ENCODE measurements at regions not wholly inside any gene's neighbourhood (a gene's known extent, or its start where the extent isn't known, plus 50 kb on each side); places are given as distances from the start of the nearest gene placed in this dataset.

GRCh38 chr4:25592736-25593135, 62.9 kb upstream of the SLC34A2 start:
- Histone ChIP-seq H3K36me3 (ENCODE audit: control insufficient read depth in 1 of 2, insufficient read depth in 2 of 2, low read length in 2 of 2) (no peaks in the 10 kb centered on the region), H3K27me3 (ENCODE audit: insufficient read depth, low read length) (no peaks in the 10 kb centered on the region), H3K9me2 (ENCODE audit: insufficient read depth) (no peaks in the 10 kb centered on the region), H3K4me3 (replicated peaks in 1 of 2; ENCODE audit: low read depth in 1 of 2, low read length in 2 of 2) (no peak overlapping the region), H2AFZ (ENCODE audit: low read depth, low read length, poor library complexity, severe bottlenecking) (no peak overlapping the region), H3K27ac (ENCODE audit: low read depth, low read length) (no peak overlapping the region), H4K20me1 (ENCODE audit: insufficient read depth) (no peaks in the 10 kb centered on the region), H3K4me1 (ENCODE audit: control insufficient read depth in 1 of 2, insufficient read depth in 2 of 2, low read length in 2 of 2) (no peaks in the 10 kb centered on the region), H3K9ac (ENCODE audit: low read length) (no peak overlapping the region), H3K9me3 (ENCODE audit: control insufficient read depth in 1 of 2, insufficient read depth in 1 of 2, low read depth in 1 of 2, low read length in 2 of 2) (peaks cover under 1 to 6% of the 10 kb centered on the region in 2 experiments; a peak in 1 of 4 replicates), H3K79me2 (ENCODE audit: insufficient read depth, low read length) (no peaks in the 10 kb centered on the region), H3K4me2 (ENCODE audit: low read length) (no peak overlapping the region)
- POLR2A ChIA-PET = no interaction called here
- ATAC-seq = no peak
- intact Hi-C loops (cut with micrococcal nuclease) = no loop called here
- RAD21 ChIA-PET (ENCODE audit: low non-redundant PET in 1 of 2, low total read pairs in 2 of 2, uncharacterized antibody in 2 of 2, unreplicated experiment in 2 of 2) = no interaction called here
- TF ChIP-seq JUND (IDR thresholded peaks at IDR 0.05) = no peak
- no peak for TF ChIP-seq SIN3A (IDR thresholded peaks at IDR 0.05; ENCODE audit: low read depth)
- TF ChIP-seq CBX3 (IDR thresholded peaks at IDR 0.05; ENCODE audit: low read depth) = no peak
- TF ChIP-seq CTCF (IDR thresholded peaks at IDR 0.05 in 2 of 3, conservative IDR thresholded peaks at IDR 0.05 in 1 of 3; ENCODE audit: borderline replicate concordance in 1 of 3, insufficient read depth in 1 of 3, low read depth in 2 of 3, low read length in 2 of 3) = no peak
- TF ChIP-seq EGR1 (IDR thresholded peaks at IDR 0.05; ENCODE audit: low read depth) = no peak
- TF ChIP-seq ELF1 (IDR thresholded peaks at IDR 0.05; ENCODE audit: borderline replicate concordance, low read depth) = no peak
- TF ChIP-seq TCF7L2 (IDR thresholded peaks at IDR 0.05; ENCODE audit: borderline replicate concordance, extremely low read depth, insufficient read depth, insufficient read length) = no peak
- TF ChIP-seq MAX (IDR thresholded peaks at IDR 0.05) = no peak
- no peak for TF ChIP-seq POLR2A (IDR thresholded peaks at IDR 0.05; ENCODE audit: borderline replicate concordance, extremely low read depth, insufficient read depth, insufficient read length)
- no peak for TF ChIP-seq POLR2AphosphoS5 (IDR thresholded peaks at IDR 0.05; ENCODE audit: low read depth, low read length)
- no peak for TF ChIP-seq ZBTB33 (IDR thresholded peaks at IDR 0.05; ENCODE audit: extremely low read depth, insufficient replicate concordance, low read length)
- no peak for TF ChIP-seq CEBPB (IDR thresholded peaks at IDR 0.05; ENCODE audit: low read depth)
- no peak for TF ChIP-seq EZH2phosphoT487 (IDR thresholded peaks at IDR 0.05; ENCODE audit: borderline replicate concordance)
- TF ChIP-seq ATF3 (IDR thresholded peaks at IDR 0.05) = no peak
- TF ChIP-seq SP1 (IDR thresholded peaks at IDR 0.05; ENCODE audit: low read depth) = no peak
- no peak for TF ChIP-seq FOSL1 (IDR thresholded peaks at IDR 0.05; ENCODE audit: low read depth)
- no peak for TF ChIP-seq REST (IDR thresholded peaks at IDR 0.05; ENCODE audit: low read depth)
- no peak for TF ChIP-seq YY1 (IDR thresholded peaks at IDR 0.05; ENCODE audit: extremely low read depth, insufficient replicate concordance, low read depth, low read length)
- no peak for TF ChIP-seq SRF (IDR thresholded peaks at IDR 0.05; ENCODE audit: low read depth)
- no peak for TF ChIP-seq ZFX (IDR thresholded peaks at IDR 0.05)
- CTCF ChIA-PET = no interaction called here
- BruUV-seq (replicated peaks) = no TSS peak
- no peak for DNase-seq (ENCODE audit: low read depth, low spot score)
